Gastrocnemius medialis (tissue), 4 donors: ENCODE measurements at regions not wholly inside any gene's neighbourhood (a gene's known extent, or its start where the extent isn't known, plus 50 kb on each side); places are given as distances from the start of the nearest gene placed in this dataset.

Experiments
- ATAC-seq, 2 donors: fragments of 150-250 bp; one replicate each; pipeline ENCODE4 v1.9.1; 2016
- DNase-seq, 2 donors: peaks; one replicate each; pipeline ENCODE4 v3.0.0-alpha.2; 2019
- H3K27ac ChIP-seq, 4 donors: fragments of 200-600 bp; sonication (generic); 1 replicate in 1 of 4; 2 replicates in 3 of 4; pipeline ENCODE4 v1.5.1; 2016 to 2018; ENCODE audit warnings: mild to moderate bottlenecking in 2 of 4, moderate library complexity in 1 of 4
- H3K27me3 ChIP-seq, 3 donors: fragments of 200-600 bp; sonication (generic) in 2 of 3; 1 replicate in 1 of 3; 2 replicates in 2 of 3; pipeline versions ENCODE4 v1.5.1 to v1.6.0; 2016 to 2019; ENCODE audit warnings: mild to moderate bottlenecking in 1 of 3, moderate library complexity in 1 of 3
- H3K36me3 ChIP-seq, 2 donors: fragments of 200-600 bp; sonication (generic) in 1 of 2; one replicate each; pipeline ENCODE4 v1.5.1; 2017 to 2018
- H3K4me1 ChIP-seq, 2 donors: fragments of 200-600 bp; sonication (generic) in 1 of 2; one replicate each; pipeline ENCODE4 v1.5.1; 2016 to 2017; ENCODE audit warnings: mild to moderate bottlenecking in 2 of 2
- H3K4me3 ChIP-seq, 4 donors: fragments of 200-600 bp; sonication (generic) in 3 of 4; 1 replicate in 1 of 4; 2 replicates in 3 of 4; pipeline ENCODE4 v1.5.1; 2016 to 2019; ENCODE audit warnings: mild to moderate bottlenecking in 2 of 4
- H3K9me3 ChIP-seq, 3 donors: fragments of 200-600 bp; sonication (generic) in 2 of 3; 1 replicate in 1 of 3; 2 replicates in 2 of 3; pipeline ENCODE4 v1.5.1; 2016 to 2019
- POLR2A ChIP-seq, 2 donors: fragments of 450-650 bp; IDR thresholded peaks; one replicate each; pipeline ENCODE4 v1.6.1; 2017; ENCODE audit warnings: antibody characterized with exemption in 2 of 2, mild to moderate bottlenecking in 2 of 2, moderate library complexity in 2 of 2
- in situ Hi-C, 4 donors: fragments of 200-750 bp; cut with MboI; loops; one replicate each; pipeline versions ENCODE4 v1.15.0 to v1.8.0; 2017; ENCODE audit warnings: low sequenced_read_pairs in 4 of 4
- intact Hi-C: fragments of 100-400 bp; cut with DNase I; formaldehyde crosslinking; loops from one replicate; pipeline ENCODE4 v1.15.1; 2023; ENCODE audit warnings: low total_unique reads
- TF ChIP-seq, protein P1 (sequence below), 5 experiments: fragments of 450-650 bp in 3 of 5; fragments of 200-600 bp in 2 of 5; sonication (generic) in 2 of 5; IDR thresholded peaks in 4 of 5; conservative IDR thresholded peaks in 1 of 5; 1 replicate in 4 of 5; 2 replicates in 1 of 5; pipeline ENCODE4 v1.5.1; 2016 to 2019; ENCODE audit warnings: antibody characterized with exemption in 5 of 5, mild to moderate bottlenecking in 3 of 5, moderate library complexity in 3 of 5

DNA sequence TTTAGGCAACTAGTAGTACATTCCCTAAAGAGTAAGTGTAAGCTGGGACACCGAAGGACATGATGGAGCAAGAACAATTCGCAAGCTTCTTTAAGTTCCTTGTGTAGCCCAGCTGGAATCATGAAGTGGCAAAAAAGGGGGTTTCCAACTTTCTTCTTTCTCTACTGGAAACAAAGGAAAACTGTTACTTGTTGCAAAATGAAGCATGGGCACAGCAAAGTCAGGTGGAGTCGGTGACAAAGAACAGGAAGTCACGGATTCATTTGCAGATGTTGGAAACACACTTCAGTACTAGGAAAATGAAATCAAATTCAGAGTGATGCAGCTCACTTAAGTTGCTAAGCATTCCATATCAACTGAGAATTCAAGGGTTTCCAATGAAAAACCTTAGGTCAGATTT, 706.9 kb upstream of the STXBP6 start:
- TF ChIP-seq POLR2A (IDR thresholded peaks at IDR 0.05) = no peak
- TF ChIP-seq, protein P1, sequence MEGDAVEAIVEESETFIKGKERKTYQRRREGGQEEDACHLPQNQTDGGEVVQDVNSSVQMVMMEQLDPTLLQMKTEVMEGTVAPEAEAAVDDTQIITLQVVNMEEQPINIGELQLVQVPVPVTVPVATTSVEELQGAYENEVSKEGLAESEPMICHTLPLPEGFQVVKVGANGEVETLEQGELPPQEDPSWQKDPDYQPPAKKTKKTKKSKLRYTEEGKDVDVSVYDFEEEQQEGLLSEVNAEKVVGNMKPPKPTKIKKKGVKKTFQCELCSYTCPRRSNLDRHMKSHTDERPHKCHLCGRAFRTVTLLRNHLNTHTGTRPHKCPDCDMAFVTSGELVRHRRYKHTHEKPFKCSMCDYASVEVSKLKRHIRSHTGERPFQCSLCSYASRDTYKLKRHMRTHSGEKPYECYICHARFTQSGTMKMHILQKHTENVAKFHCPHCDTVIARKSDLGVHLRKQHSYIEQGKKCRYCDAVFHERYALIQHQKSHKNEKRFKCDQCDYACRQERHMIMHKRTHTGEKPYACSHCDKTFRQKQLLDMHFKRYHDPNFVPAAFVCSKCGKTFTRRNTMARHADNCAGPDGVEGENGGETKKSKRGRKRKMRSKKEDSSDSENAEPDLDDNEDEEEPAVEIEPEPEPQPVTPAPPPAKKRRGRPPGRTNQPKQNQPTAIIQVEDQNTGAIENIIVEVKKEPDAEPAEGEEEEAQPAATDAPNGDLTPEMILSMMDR (IDR thresholded peaks at IDR 0.05 in 4 of 5, conservative IDR thresholded peaks at IDR 0.05 in 1 of 5) = no peak
- ATAC-seq = no peak
- intact Hi-C loops = no loop called here
- Histone ChIP-seq H3K27ac (no peak overlapping the region), H3K4me1 (no peaks in the 10 kb centered on the region), H3K36me3 (no peaks in the 10 kb centered on the region), H3K9me3 (no peaks in the 10 kb centered on the region), H3K4me3 (no peak overlapping the region), H3K27me3 (no peaks in the 10 kb centered on the region)
- no peak for DNase-seq
- in situ Hi-C loops = no loop called here

DNA sequence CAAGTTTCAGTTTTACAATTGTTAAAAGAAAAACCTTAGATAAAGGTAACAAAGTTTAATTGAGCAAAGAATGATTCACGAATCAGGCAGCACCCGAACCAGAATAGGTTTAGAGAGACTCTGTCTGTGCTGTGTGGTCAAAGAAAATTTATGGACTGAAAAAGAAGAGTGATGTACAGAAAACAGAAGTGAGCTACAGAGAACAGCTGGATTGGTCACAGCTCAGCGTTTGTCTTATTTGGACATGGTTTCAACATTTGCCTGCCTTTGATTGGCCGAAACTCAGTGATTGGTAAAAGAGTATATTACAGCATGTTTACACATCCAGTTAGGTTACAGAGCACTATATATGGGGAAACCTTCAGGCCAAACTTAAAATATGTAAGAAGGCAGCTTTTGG, 703.2 kb upstream of the STXBP6 start:
- H3K9me3 ChIP-seq = no peaks in the 10 kb centered on the region
- no peak overlapping the region for H3K27ac ChIP-seq
- intact Hi-C loops = no loop called here
- in situ Hi-C loops = no loop called here
- H3K4me3 ChIP-seq = no peak overlapping the region
- DNase-seq (no peak), ATAC-seq (no peak)
- no peak for TF ChIP-seq POLR2A (IDR thresholded peaks at IDR 0.05)
- TF ChIP-seq, protein P1 (IDR thresholded peaks at IDR 0.05 in 4 of 5, conservative IDR thresholded peaks at IDR 0.05 in 1 of 5) = no peak
- no peaks in the 10 kb centered on the region for H3K4me1 ChIP-seq
- no peaks in the 10 kb centered on the region for H3K27me3 ChIP-seq
- no peaks in the 10 kb centered on the region for H3K36me3 ChIP-seq

DNA sequence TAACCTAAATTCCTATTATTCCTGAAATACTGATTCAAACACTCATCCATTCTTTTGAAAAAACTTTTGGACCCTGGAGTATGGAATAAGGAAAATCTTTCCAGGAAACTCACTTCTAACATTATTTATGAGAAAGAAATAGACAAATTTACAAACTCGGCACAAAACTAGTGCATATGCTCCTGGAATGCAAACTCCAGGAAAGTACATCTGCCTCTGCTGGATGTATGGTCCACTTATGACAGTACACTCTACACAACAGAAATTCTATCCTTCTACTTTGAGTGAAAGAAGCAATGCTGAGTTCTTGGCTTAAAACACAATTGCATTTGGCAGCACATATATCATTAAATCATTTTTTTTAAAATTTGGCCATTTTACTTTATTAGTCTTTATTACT, 700.5 kb upstream of the STXBP6 start:
- Histone ChIP-seq H3K27ac (no peak overlapping the region), H3K4me3 (no peak overlapping the region), H3K27me3 (no peaks in the 10 kb centered on the region), H3K4me1 (no peaks in the 10 kb centered on the region), H3K9me3 (no peaks in the 10 kb centered on the region), H3K36me3 (no peaks in the 10 kb centered on the region)
- in situ Hi-C loops = no loop called here
- intact Hi-C loops = no loop called here
- DNase-seq = no peak
- no peak for ATAC-seq
- TF ChIP-seq POLR2A (IDR thresholded peaks at IDR 0.05) = no peak
- TF ChIP-seq, protein P1 (IDR thresholded peaks at IDR 0.05 in 4 of 5, conservative IDR thresholded peaks at IDR 0.05 in 1 of 5) = no peak
